ENCODE measurements at regions not wholly inside any gene's neighbourhood (a gene's known extent, or its start where the extent isn't known, plus 50 kb on each side); places are given as distances from the start of the nearest gene placed in this dataset.
A peak's percentile ranks its signal among the peaks of the same experiment; 100 is the strongest.

DNA sequence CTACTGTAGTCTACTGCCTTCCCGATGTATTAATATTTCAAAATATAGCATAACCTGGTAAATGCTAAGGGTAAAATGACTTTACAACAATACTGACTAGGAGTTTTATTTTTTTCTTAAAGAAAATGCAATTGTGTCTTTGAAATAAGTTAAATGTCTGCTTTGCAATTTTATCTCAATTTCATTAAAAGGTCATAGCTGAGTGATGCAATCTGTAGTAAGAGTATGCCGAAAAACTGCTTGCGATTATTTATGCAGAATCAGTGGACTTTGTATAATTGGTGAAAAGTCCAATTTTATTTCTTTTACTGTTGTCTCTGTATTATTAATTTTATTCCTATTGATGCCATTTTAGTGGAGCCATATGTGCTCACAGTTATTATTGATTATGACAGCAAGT, 1143.6 kb upstream of the EPHA6 start:
- no peaks in the 10 kb centered on the region for H3K36me3 ChIP-seq
- 90 to 92% methylated on average over 3 of the region's 3 CpGs for WGBS, 2 donors (ENCODE audit: low coverage in 1 of 2)
- DNase-seq = no peak

GRCh38 chr3:95673215-95673614, 1141.2 kb upstream of the EPHA6 start:
- in situ Hi-C loops (cut with MboI; ENCODE audit: low pct_ligation_motif_present in 1 of 4, low pct_unique_long_range_greater_than_20kb in 1 of 4, low sequenced_read_pairs in 3 of 4) = no loop called here
- intact Hi-C loops (cut with DNase I; ENCODE audit: low total_unique reads) = no loop called here
- 72% methylated on average over 3 of the region's 3 CpGs; no CpG with 5 or more reads in 1 of the 2 donors for WGBS, 2 donors (ENCODE audit: low coverage in 1 of 2)

More for the DNA sequence above, 1143.6 kb upstream of the EPHA6 start:
- Histone ChIP-seq H3K27me3 (no peaks in the 10 kb centered on the region), H3K27ac (no peak overlapping the region), H3K4me1 (no peaks in the 10 kb centered on the region), H3K9me3 (no peaks in the 10 kb centered on the region), H3K4me3 (no peak overlapping the region)
- TF ChIP-seq POLR2AphosphoS5 (IDR thresholded peaks at IDR 0.05) (no peak), CTCF (IDR thresholded peaks at IDR 0.05) (no peak), EP300 (IDR thresholded peaks at IDR 0.05; ENCODE audit: low read depth) (no peak), POLR2A (IDR thresholded peaks at IDR 0.05) (no peak)
- intact Hi-C loops (cut with DNase I; ENCODE audit: low total_unique reads) = no loop called here
- in situ Hi-C loops (cut with MboI; ENCODE audit: low pct_ligation_motif_present in 1 of 4, low pct_unique_long_range_greater_than_20kb in 1 of 4, low sequenced_read_pairs in 3 of 4) = no loop called here

DNA sequence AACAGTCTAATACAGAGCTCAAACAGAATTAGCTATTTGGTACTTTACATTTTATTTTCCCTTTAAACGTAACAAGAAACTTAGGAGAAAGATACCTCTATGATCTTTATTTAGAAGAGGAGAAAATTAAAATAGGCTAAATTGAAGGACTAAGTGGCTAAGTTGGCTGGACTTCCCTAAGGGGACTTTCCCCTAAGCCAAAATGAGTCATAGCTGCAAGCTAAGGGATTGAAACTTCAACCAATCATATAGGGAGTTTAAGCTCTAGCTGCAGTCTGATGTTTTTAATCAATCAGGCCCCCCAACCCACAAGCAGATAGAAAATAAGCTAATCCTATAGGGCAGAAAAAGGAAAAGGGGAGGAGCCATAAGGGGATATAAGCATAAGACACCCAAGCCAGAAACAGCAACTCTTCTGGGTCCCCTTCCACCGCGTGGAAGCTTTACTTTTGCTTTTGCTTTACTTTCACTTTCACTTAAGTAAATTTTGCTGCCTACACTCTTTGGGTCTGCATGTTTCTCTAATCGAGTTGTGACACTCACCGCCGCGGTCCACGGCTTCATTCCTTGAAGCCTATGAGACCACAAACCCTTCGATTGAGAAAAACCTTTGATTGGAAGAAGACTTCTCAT, 1108.5 kb upstream of the EPHA6 start:
- no peaks in the 10 kb centered on the region for H3K27me3 ChIP-seq
- TF ChIP-seq EP300 (IDR thresholded peaks at IDR 0.05; ENCODE audit: low read depth) = no peak
- TF ChIP-seq POLR2AphosphoS5 (IDR thresholded peaks at IDR 0.05) = no peak
- TF ChIP-seq POLR2A (IDR thresholded peaks at IDR 0.05) = no peak
- TF ChIP-seq CTCF (IDR thresholded peaks at IDR 0.05) = no peak
- intact Hi-C loops (cut with DNase I; ENCODE audit: low total_unique reads) (no loop called here), in situ Hi-C loops (cut with MboI; ENCODE audit: low pct_ligation_motif_present in 1 of 4, low pct_unique_long_range_greater_than_20kb in 1 of 4, low sequenced_read_pairs in 3 of 4) (no loop called here)
- no peak overlapping the region for H3K27ac ChIP-seq
- DNase-seq = no peak
- H3K4me1 ChIP-seq = no peaks in the 10 kb centered on the region
- 73 to 82% methylated on average over 9 of the region's 9 CpGs for WGBS, 2 donors (ENCODE audit: low coverage in 1 of 2)
- no peaks in the 10 kb centered on the region for H3K36me3 ChIP-seq
- no peaks in the 10 kb centered on the region for H3K9me3 ChIP-seq
- H3K4me3 ChIP-seq = peak overlapping the region in 1 of 4 donors; percentile 18

More at GRCh38 chr3:95673215-95673614, 1141.2 kb upstream of the EPHA6 start:
- no peaks in the 10 kb centered on the region for H3K36me3 ChIP-seq
- H3K4me1 ChIP-seq = no peaks in the 10 kb centered on the region
- no peaks in the 10 kb centered on the region for H3K9me3 ChIP-seq
- TF ChIP-seq POLR2AphosphoS5 (IDR thresholded peaks at IDR 0.05) (no peak), POLR2A (IDR thresholded peaks at IDR 0.05) (no peak), EP300 (IDR thresholded peaks at IDR 0.05; ENCODE audit: low read depth) (no peak), CTCF (IDR thresholded peaks at IDR 0.05) (no peak)
- H3K4me3 ChIP-seq = no peak overlapping the region
- DNase-seq = no peak
- H3K27ac ChIP-seq = no peak overlapping the region
- H3K27me3 ChIP-seq = no peaks in the 10 kb centered on the region

DNA sequence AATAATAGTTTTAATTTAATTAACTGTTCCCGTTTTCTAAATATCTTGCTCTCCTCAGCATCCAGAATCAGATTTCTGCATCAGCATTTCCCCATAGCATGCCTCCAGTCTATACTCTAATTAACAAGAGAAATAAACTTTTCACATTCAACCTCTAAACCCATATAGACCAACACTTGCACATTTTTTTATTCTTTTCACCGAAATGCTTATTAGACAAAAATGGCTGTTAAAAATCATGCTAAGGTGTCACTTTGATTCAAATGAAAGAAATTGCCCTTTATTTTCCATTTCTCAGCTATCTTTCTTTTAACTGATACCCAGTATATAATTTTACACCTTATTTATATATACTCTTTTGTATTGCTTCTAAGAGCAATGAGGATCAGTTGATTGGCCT, 1107.1 kb upstream of the EPHA6 start:
- no peak overlapping the region for H3K27ac ChIP-seq
- no peaks in the 10 kb centered on the region for H3K9me3 ChIP-seq
- intact Hi-C loops (cut with DNase I; ENCODE audit: low total_unique reads) = no loop called here
- H3K36me3 ChIP-seq = no peaks in the 10 kb centered on the region
- H3K27me3 ChIP-seq = no peaks in the 10 kb centered on the region
- DNase-seq = no peak
- TF ChIP-seq EP300 (IDR thresholded peaks at IDR 0.05; ENCODE audit: low read depth) (no peak), POLR2AphosphoS5 (IDR thresholded peaks at IDR 0.05) (no peak), CTCF (IDR thresholded peaks at IDR 0.05) (no peak), POLR2A (IDR thresholded peaks at IDR 0.05) (no peak)
- 90 to 94% methylated on average over 2 of the region's 2 CpGs for WGBS, 2 donors (ENCODE audit: low coverage in 1 of 2)
- H3K4me1 ChIP-seq = no peaks in the 10 kb centered on the region
- in situ Hi-C loops (cut with MboI; ENCODE audit: low pct_ligation_motif_present in 1 of 4, low pct_unique_long_range_greater_than_20kb in 1 of 4, low sequenced_read_pairs in 3 of 4) = no loop called here
- no peak overlapping the region for H3K4me3 ChIP-seq

Measured in transverse colon (tissue), 4 donors.